GM18520 (cell line): ENCODE measurements at regions not wholly inside any gene's neighbourhood (a gene's known extent, or its start where the extent isn't known, plus 50 kb on each side); places are given as distances from the start of the nearest gene placed in this dataset.

ENCODE experiments used
- ATAC-seq: cut with Tn5 transposase; IDR thresholded peaks from one replicate; pipeline ENCODE4 v1.9.1; 2021; ENCODE audit not compliant: unreplicated experiment

GRCh38 chr10:129274748-129275474 lies 192.1 kb upstream of the MGMT start:
- no peak for ATAC-seq

- no peak for ATAC-seq
Observed at GRCh38 chr10:129275886-129276285, 191.2 kb upstream of the MGMT start.

GRCh38 chr10:129277084-129277483 lies 190.0 kb upstream of the MGMT start:
- ATAC-seq, result no peak

GRCh38 chr10:129277841-129278240 lies 189.2 kb upstream of the MGMT start:
- no peak for ATAC-seq

- no peak for ATAC-seq
Observed at GRCh38 chr10:129278686-129279085, 188.4 kb upstream of the MGMT start.

- no peak for ATAC-seq
Observed at GRCh38 chr10:129279446-129280154, 187.4 kb upstream of the MGMT start.

GRCh38 chr10:129280155-129280502 lies 186.9 kb upstream of the MGMT start:
- no peak for ATAC-seq

GRCh38 chr10:129280908-129281586 lies 186.0 kb upstream of the MGMT start:
- no peak for ATAC-seq

- ATAC-seq, result no peak
Observed at GRCh38 chr10:129285459-129285858, 181.6 kb upstream of the MGMT start.

- no peak for ATAC-seq
Observed at GRCh38 chr10:129288999-129289584, 177.9 kb upstream of the MGMT start.

GRCh38 chr10:129293991-129294700 lies 172.9 kb upstream of the MGMT start:
- no peak for ATAC-seq

- no peak for ATAC-seq
Observed at GRCh38 chr10:129294944-129295343, 172.1 kb upstream of the MGMT start.

- ATAC-seq, result no peak
Observed at GRCh38 chr10:129305046-129305445, 162.0 kb upstream of the MGMT start.

GRCh38 chr10:129307141-129307540 lies 159.9 kb upstream of the MGMT start:
- ATAC-seq, result no peak

- ATAC-seq, result no peak
Observed at GRCh38 chr10:129308953-129309564, 158.0 kb upstream of the MGMT start.

GRCh38 chr10:129309565-129309964 lies 157.5 kb upstream of the MGMT start:
- no peak for ATAC-seq

- ATAC-seq, result no peak
Observed at GRCh38 chr10:129310881-129311280, 156.2 kb upstream of the MGMT start.

GRCh38 chr10:129319934-129320333 lies 147.1 kb upstream of the MGMT start:
- ATAC-seq, result no peak

GRCh38 chr10:129320340-129320739 lies 146.7 kb upstream of the MGMT start:
- ATAC-seq, result no peak

- no peak for ATAC-seq
Observed at GRCh38 chr10:129321727-129322126, 145.3 kb upstream of the MGMT start.
